Tibial nerve (tissue), 4 donors: ENCODE measurements at regions not wholly inside any gene's neighbourhood (a gene's known extent, or its start where the extent isn't known, plus 50 kb on each side); places are given as distances from the start of the nearest gene placed in this dataset.

Experiments
- CTCF ChIP-seq, 5 experiments: fragments of 200-600 bp in 3 of 5; fragments of 450-650 bp in 2 of 5; sonication (generic) in 3 of 5; IDR thresholded peaks; one replicate each; pipeline ENCODE4 v1.5.1; 2016 to 2019; ENCODE audit warnings: antibody characterized with exemption in 5 of 5, mild to moderate bottlenecking in 3 of 5, moderate library complexity in 2 of 5
- EP300 ChIP-seq, 2 donors: sonication (generic); formaldehyde crosslinking; IDR thresholded peaks; one replicate each; pipeline ENCODE4 v1.6.1; 2017; ENCODE audit warnings: antibody characterized with exemption in 2 of 2, mild to moderate bottlenecking in 1 of 2
- POLR2A ChIP-seq, 2 donors: fragments of 450-650 bp; IDR thresholded peaks; one replicate each; pipeline ENCODE4 v1.6.1; 2017; ENCODE audit warnings: antibody characterized with exemption in 2 of 2, mild to moderate bottlenecking in 2 of 2, moderate library complexity in 2 of 2

GRCh38 chr3:94291686-94292085, 228.8 kb downstream of the NSUN3 start:
- TF ChIP-seq POLR2A (IDR thresholded peaks at IDR 0.05) (no peak), CTCF (IDR thresholded peaks at IDR 0.05) (no peak), EP300 (IDR thresholded peaks at IDR 0.05) (no peak)
